WERI-Rb-1 (cell line): ENCODE measurements at regions not wholly inside any gene's neighbourhood (a gene's known extent, or its start where the extent isn't known, plus 50 kb on each side); places are given as distances from the start of the nearest gene placed in this dataset.

Experiments used
- DNase-seq: peaks from one replicate; pipeline ENCODE4 v3.0.0-alpha.2; 2020
- H3K27ac ChIP-seq: fragments of 250-450 bp; sonication (Bioruptor Pico); 2 replicates; pipeline ENCODE4 v1.5.1; 2020; ENCODE audit warnings: mild to moderate bottlenecking, moderate library complexity
- H3K27me3 ChIP-seq: fragments of 250-450 bp; sonication (Bioruptor Pico); 2 replicates; pipeline ENCODE4 v1.5.1; 2021; ENCODE audit warnings: mild to moderate bottlenecking, low read depth, moderate library complexity; ENCODE audit not compliant: insufficient read depth, severe bottlenecking
- H3K36me3 ChIP-seq: fragments of 250-450 bp; sonication (Bioruptor Pico); 2 replicates; pipeline ENCODE4 v1.5.1; 2020; ENCODE audit warnings: mild to moderate bottlenecking, moderate library complexity
- H3K4me3 ChIP-seq: 2 replicates; pipeline ENCODE4 v1.5.1; 2011; ENCODE audit warnings: low read depth, mild to moderate bottlenecking, control low read depth, low read length
- H3K9me3 ChIP-seq: fragments of 250-450 bp; sonication (Bioruptor Pico); 2 replicates; pipeline ENCODE4 v1.5.1; 2021; ENCODE audit warnings: mild to moderate bottlenecking, moderate library complexity; ENCODE audit not compliant: severe bottlenecking
- CTCF ChIP-seq: IDR thresholded peaks from 2 replicates; pipeline ENCODE4 v1.5.1; 2011; ENCODE audit warnings: low read depth, mild to moderate bottlenecking, control low read depth, inconsistent platforms, low read length

DNA sequence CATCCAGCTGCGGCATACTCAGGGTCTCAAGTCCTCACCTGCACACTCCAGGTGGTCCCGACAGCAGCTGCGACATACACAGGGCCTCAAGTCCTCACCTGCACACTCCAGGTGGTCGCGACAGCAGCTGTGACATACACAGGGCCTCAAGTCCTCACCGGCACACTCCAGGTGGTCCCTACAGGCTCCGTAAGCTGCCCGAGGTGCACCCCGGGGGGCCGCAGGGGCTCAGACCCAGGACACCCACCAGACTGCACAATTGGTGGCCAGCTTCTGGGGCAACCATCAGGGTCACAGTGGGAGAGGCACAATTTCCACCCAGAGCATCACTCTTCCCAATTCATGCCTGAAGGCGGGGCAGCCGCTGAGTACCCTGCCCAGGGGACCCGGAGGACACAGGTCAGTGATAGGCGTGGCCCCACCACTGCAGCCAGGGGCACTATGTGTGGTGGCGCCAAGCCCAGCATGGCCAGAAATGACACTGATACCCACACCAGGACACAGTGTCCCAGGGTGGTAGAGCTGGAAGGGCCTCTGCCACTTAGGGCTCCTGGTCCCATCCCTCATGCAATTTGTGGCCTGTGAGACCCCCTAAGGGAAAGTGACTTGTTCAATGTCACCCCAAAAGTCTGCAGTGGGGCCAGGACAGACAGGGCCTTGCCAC lies 57.5 kb upstream of the ZNF469 start:
- Histone ChIP-seq H3K9me3 (no peaks in the 10 kb centered on the region), H3K27me3 (no peaks in the 10 kb centered on the region), H3K27ac (no peak overlapping the region), H3K4me3 (no peak overlapping the region), H3K36me3 (no peaks in the 10 kb centered on the region)
- DNase-seq: no peak
- TF ChIP-seq CTCF: no peak

DNA sequence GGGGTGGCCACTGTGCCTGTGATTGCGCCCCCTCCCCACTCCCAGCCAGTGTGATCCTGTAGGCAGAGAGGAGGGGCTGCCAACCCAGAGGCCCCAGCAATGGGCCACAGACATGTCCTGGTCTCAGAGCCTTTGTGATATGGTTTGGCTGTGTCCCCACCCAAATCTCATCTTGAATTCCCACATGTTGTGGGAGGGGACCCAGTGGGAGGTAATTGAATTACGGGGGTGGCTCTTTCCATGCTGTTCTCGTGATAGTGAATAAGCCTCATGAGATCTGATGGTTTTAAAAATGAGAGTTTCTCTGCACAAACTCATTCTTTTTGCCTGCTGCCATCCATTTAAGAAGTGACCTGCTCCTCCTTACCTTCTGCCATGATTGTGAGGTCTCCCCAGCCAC lies 56.8 kb upstream of the ZNF469 start:
- no peak for TF ChIP-seq CTCF
- Histone ChIP-seq H3K27ac (no peak overlapping the region), H3K27me3 (no peaks in the 10 kb centered on the region), H3K36me3 (no peaks in the 10 kb centered on the region), H3K4me3 (no peak overlapping the region), H3K9me3 (no peaks in the 10 kb centered on the region)
- no peak for DNase-seq

GRCh38 chr16:88326611-88327485 lies 55.9 kb upstream of the ZNF469 start:
- DNase-seq: no peak
- H3K27me3 ChIP-seq: no peaks in the 10 kb centered on the region
- H3K4me3 ChIP-seq: no peak overlapping the region
- no peak for TF ChIP-seq CTCF
- no peaks in the 10 kb centered on the region for H3K9me3 ChIP-seq
- no peaks in the 10 kb centered on the region for H3K36me3 ChIP-seq
- H3K27ac ChIP-seq: no peak overlapping the region

GRCh38 chr16:88327561-88328312 lies 55.0 kb upstream of the ZNF469 start:
- Histone ChIP-seq H3K9me3 (no peaks in the 10 kb centered on the region), H3K4me3 (no peak overlapping the region), H3K27ac (no peak overlapping the region), H3K27me3 (no peaks in the 10 kb centered on the region), H3K36me3 (no peaks in the 10 kb centered on the region)
- no peak for TF ChIP-seq CTCF
- DNase-seq: no peak

DNA sequence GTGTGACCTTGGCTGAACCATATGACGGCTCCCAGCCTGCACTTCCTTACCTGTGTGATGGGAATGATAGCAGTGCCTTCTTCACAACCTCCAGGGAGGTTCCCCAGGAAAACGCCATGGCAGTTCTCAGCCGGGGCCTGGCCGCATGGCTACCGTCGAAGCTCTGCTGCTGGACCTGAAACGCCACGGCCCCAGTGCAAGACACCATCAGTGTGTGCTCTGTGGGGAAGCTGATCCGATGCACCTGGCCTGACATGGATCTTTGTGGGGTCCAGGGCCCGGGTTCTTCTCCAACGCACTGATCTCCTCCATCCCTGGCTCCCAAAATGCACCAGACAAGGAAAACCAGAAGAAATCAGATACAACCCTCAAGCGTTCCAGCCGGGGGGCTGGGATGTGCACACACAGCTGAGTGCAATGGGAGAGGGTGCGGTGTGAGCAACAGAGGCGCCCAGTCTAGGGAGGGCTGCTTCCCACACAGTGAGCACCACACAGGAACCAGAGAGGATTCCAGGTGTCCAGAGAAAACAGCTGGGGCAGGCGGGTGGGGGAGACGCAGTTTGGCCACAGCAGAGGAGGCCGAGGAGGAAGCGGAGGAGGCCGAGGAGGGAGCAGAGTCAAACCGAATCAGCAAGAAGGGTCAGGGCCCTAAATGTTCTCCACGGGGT lies 54.3 kb upstream of the ZNF469 start:
- DNase-seq: no peak
- H3K27ac ChIP-seq: no peak overlapping the region
- no peak overlapping the region for H3K4me3 ChIP-seq
- H3K27me3 ChIP-seq: no peaks in the 10 kb centered on the region
- no peak for TF ChIP-seq CTCF
- H3K36me3 ChIP-seq: no peaks in the 10 kb centered on the region
- H3K9me3 ChIP-seq: no peaks in the 10 kb centered on the region
